Esophagus muscularis mucosa (tissue), 4 donors: ENCODE measurements at regions not wholly inside any gene's neighbourhood (a gene's known extent, or its start where the extent isn't known, plus 50 kb on each side); places are given as distances from the start of the nearest gene placed in this dataset.

Experiments used
- DNase-seq: peaks from one replicate; pipeline ENCODE4 v3.0.0-alpha.2; 2017; ENCODE audit errors: extremely low spot score
- H3K27ac ChIP-seq, 4 donors: fragments of 200-600 bp; sonication (generic); replicated peaks in 1 of 4; 1 replicate in 3 of 4; 2 replicates in 1 of 4; pipeline ENCODE4 v1.5.1; 2016 to 2019; ENCODE audit warnings: mild to moderate bottlenecking in 1 of 4
- H3K27me3 ChIP-seq, 4 donors: fragments of 200-600 bp; sonication (generic); one replicate each; pipeline versions ENCODE4 v1.5.1 to v1.6.0; 2016 to 2019
- H3K36me3 ChIP-seq, 4 donors: fragments of 200-600 bp; sonication (generic); one replicate each; pipeline ENCODE4 v1.5.1; 2016 to 2019
- H3K4me1 ChIP-seq, 4 donors: fragments of 200-600 bp; sonication (generic); one replicate each; pipeline ENCODE4 v1.5.1; 2016 to 2019
- H3K4me3 ChIP-seq, 4 donors: fragments of 200-600 bp; sonication (generic); 1 replicate in 2 of 4; 2 replicates in 2 of 4; pipeline ENCODE4 v1.5.1; 2016 to 2019; ENCODE audit warnings: mild to moderate bottlenecking in 4 of 4, moderate library complexity in 1 of 4
- H3K9me3 ChIP-seq, 4 donors: fragments of 200-600 bp; sonication (generic); 1 replicate in 3 of 4; 2 replicates in 1 of 4; pipeline ENCODE4 v1.5.1; 2016 to 2019
- CTCF ChIP-seq, 3 experiments: fragments of 200-600 bp in 2 of 3; fragments of 450-650 bp in 1 of 3; sonication (generic) in 2 of 3; IDR thresholded peaks; one replicate each; pipeline ENCODE4 v1.5.1; 2017 to 2019; ENCODE audit warnings: antibody characterized with exemption in 3 of 3, mild to moderate bottlenecking in 2 of 3, moderate library complexity in 1 of 3
- EP300 ChIP-seq: sonication (generic); formaldehyde crosslinking; IDR thresholded peaks from one replicate; pipeline ENCODE4 v1.6.1; 2017; ENCODE audit warnings: antibody characterized with exemption
- POLR2A ChIP-seq: fragments of 450-650 bp; IDR thresholded peaks from one replicate; pipeline ENCODE4 v1.6.1; 2017; ENCODE audit warnings: antibody characterized with exemption, moderate library complexity, mild to moderate bottlenecking, low read depth
- POLR2AphosphoS5 ChIP-seq, 2 donors: sonication (generic); formaldehyde crosslinking; IDR thresholded peaks; one replicate each; pipeline ENCODE4 v1.6.1; 2017; ENCODE audit warnings: antibody characterized with exemption in 2 of 2
- WGBS: methylation state at CpG from one replicate; pipeline ENCODE4 v1.1.5; 2018; 5-methylcytosine and 5-hydroxymethylcytosine counted together
- intact Hi-C: fragments of 100-400 bp; cut with DNase I; formaldehyde crosslinking; loops from one replicate; pipeline ENCODE4 v1.15.1; 2023

GRCh38 chr1:106055855-106056254 is 1000.6 kb upstream of the PRMT6 start:
- no peak for TF ChIP-seq CTCF (IDR thresholded peaks at IDR 0.05)
- no peak for TF ChIP-seq EP300
- no peak for TF ChIP-seq POLR2AphosphoS5 (IDR thresholded peaks at IDR 0.05)
- Histone ChIP-seq H3K9me3 (no peaks in the 10 kb centered on the region), H3K4me1 (no peaks in the 10 kb centered on the region), H3K27ac (no peak overlapping the region), H3K27me3 (no peaks in the 10 kb centered on the region), H3K4me3 (no peak overlapping the region), H3K36me3 (no peaks in the 10 kb centered on the region)
- 73% methylated on average over 1 of the region's 1 CpG for WGBS
- intact Hi-C loops = no loop called here
- DNase-seq = no peak

- H3K4me1 ChIP-seq = no peaks in the 10 kb centered on the region
- intact Hi-C loops = no loop called here
- TF ChIP-seq CTCF (IDR thresholded peaks at IDR 0.05) (no peak), POLR2AphosphoS5 (IDR thresholded peaks at IDR 0.05) (no peak), EP300 (no peak), POLR2A (no peak)
- H3K4me3 ChIP-seq = no peak overlapping the region
- no peak for DNase-seq
- no peaks in the 10 kb centered on the region for H3K36me3 ChIP-seq
- H3K9me3 ChIP-seq = peaks cover 0 to 4% (median 0%) of the 10 kb centered on the region in 4 donors
- H3K27ac ChIP-seq = no peak overlapping the region
- no peaks in the 10 kb centered on the region for H3K27me3 ChIP-seq
- WGBS = 43% methylated on average over 3 of the region's 3 CpGs
Measured at GRCh38 chr1:106061586-106062495, 994.6 kb upstream of the PRMT6 start.

- Histone ChIP-seq H3K27me3 (no peaks in the 10 kb centered on the region), H3K36me3 (no peaks in the 10 kb centered on the region), H3K4me3 (no peak overlapping the region), H3K9me3 (peaks cover 0 to 4% (median 0%) of the 10 kb centered on the region in 4 donors), H3K4me1 (no peaks in the 10 kb centered on the region), H3K27ac (no peak overlapping the region)
- no peak for TF ChIP-seq POLR2A
- TF ChIP-seq CTCF (IDR thresholded peaks at IDR 0.05) = no peak
- no peak for TF ChIP-seq EP300
- TF ChIP-seq POLR2AphosphoS5 (IDR thresholded peaks at IDR 0.05) = no peak
- WGBS = 96% methylated on average over 1 of the region's 1 CpG
- intact Hi-C loops = no loop called here
- no peak for DNase-seq
Measured at GRCh38 chr1:106063510-106063909, 993.0 kb upstream of the PRMT6 start.

GRCh38 chr1:106072909-106073600 is 983.4 kb upstream of the PRMT6 start:
- no peak for DNase-seq
- intact Hi-C loops = no loop called here
- 74% methylated on average over 7 of the region's 7 CpGs for whole genome bisulfite sequencing
- no peaks in the 10 kb centered on the region for H3K36me3 ChIP-seq
- TF ChIP-seq CTCF (IDR thresholded peaks at IDR 0.05) (no peak), POLR2AphosphoS5 (IDR thresholded peaks at IDR 0.05) (no peak), POLR2A (no peak), EP300 (no peak)
- no peaks in the 10 kb centered on the region for H3K9me3 ChIP-seq
- H3K27me3 ChIP-seq = no peaks in the 10 kb centered on the region
- H3K4me3 ChIP-seq = no peak overlapping the region
- H3K27ac ChIP-seq = no peak overlapping the region
- H3K4me1 ChIP-seq = no peaks in the 10 kb centered on the region
